ENCODE measurements at regions not wholly inside any gene's neighbourhood (a gene's known extent, or its start where the extent isn't known, plus 50 kb on each side); places are given as distances from the start of the nearest gene placed in this dataset.

DNA sequence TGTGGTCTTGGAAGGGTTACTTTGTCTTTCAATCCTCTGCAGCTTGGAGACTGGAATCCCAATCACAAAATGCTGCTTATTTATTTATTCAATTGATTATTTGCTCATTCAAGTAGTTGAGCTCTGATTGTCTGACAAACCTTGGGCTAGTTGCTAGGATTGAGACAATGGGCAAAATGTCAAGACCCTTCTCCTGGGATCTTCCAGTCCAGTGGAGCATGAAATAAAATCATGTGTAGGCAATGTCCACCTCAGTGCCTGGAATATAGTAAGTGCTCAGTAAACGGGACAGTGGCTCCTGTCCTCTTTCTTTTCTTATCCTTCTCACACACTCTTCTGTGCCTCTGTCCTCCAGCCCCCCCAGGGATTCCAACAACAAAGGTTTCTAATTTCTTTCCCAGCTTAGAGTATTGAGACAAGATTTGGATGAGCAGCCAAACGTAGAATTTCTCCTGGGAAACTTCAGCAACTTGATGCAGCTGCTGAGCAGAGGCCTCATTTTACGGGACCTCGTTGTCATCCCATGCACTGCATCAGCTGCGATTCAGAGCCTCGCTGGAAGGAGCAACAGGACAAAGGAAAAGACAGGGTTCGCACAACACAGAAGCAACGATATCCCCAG is 545.0 kb downstream of the SOX11 start:
- no peak for DNase-seq (ENCODE audit: extremely low spot score, unreplicated experiment)
- H3K27ac Mint-ChIP-seq = no peak overlapping the region
- H3K36me3 Mint-ChIP-seq = no peaks in the 10 kb centered on the region
- TF ChIP-seq, protein P1, sequence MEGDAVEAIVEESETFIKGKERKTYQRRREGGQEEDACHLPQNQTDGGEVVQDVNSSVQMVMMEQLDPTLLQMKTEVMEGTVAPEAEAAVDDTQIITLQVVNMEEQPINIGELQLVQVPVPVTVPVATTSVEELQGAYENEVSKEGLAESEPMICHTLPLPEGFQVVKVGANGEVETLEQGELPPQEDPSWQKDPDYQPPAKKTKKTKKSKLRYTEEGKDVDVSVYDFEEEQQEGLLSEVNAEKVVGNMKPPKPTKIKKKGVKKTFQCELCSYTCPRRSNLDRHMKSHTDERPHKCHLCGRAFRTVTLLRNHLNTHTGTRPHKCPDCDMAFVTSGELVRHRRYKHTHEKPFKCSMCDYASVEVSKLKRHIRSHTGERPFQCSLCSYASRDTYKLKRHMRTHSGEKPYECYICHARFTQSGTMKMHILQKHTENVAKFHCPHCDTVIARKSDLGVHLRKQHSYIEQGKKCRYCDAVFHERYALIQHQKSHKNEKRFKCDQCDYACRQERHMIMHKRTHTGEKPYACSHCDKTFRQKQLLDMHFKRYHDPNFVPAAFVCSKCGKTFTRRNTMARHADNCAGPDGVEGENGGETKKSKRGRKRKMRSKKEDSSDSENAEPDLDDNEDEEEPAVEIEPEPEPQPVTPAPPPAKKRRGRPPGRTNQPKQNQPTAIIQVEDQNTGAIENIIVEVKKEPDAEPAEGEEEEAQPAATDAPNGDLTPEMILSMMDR (conservative IDR thresholded peaks at IDR 0.05) = no peak
- peaks cover 10% of the 10 kb centered on the region for H3K9me3 Mint-ChIP-seq
- H3K4me1 Mint-ChIP-seq (ENCODE audit: unreplicated experiment) = peaks cover 24% of the 10 kb centered on the region
- H3K4me3 Mint-ChIP-seq = no peak overlapping the region
- peaks cover 4% of the 10 kb centered on the region for H3K27me3 Mint-ChIP-seq

DNA sequence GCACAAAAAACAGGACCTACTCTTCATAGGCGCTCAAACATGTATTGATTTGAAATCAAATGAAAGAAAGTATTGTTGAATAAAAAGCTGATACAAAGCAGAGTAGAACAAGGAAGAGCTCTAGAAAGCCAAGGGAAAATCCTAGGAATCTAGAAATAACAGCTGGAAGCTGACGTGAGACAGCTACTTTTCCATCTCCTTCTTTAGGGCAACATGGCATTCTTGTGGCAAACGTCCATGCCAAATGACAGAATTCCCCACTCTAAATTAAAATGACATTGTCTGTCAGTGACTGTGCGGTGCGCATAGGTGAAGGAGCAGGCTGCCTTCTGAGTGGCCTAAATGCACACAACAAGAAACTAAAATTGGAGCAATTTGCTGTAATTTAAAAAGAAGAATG is 557.4 kb downstream of the SOX11 start:
- TF ChIP-seq, protein P1 (conservative IDR thresholded peaks at IDR 0.05) = no peak
- Mint-ChIP-seq H3K36me3 (no peaks in the 10 kb centered on the region), H3K27ac (no peak overlapping the region), H3K27me3 (no peaks in the 10 kb centered on the region), H3K4me1 (ENCODE audit: unreplicated experiment) (peaks cover 6% of the 10 kb centered on the region), H3K9me3 (no peaks in the 10 kb centered on the region), H3K4me3 (no peak overlapping the region)
- no peak for DNase-seq (ENCODE audit: extremely low spot score, unreplicated experiment)

DNA sequence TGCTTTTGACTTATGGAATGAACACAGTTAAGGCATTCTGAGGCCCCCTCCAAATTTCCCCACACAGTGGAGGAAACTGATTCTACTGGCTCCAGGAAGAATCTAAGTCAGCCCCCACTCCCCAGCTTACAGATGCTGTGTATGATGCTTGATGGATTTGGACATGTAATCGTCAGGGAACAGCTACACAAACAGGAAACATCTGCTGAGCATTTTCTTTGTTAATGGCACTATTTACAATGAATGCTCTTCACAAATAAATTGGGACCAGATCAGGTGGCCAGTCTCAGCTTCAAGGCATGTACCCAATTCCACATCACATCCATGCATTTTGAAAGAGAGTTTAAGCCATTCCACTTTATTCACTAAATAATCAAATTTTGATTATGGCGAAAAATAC is 562.3 kb downstream of the SOX11 start:
- H3K4me1 Mint-ChIP-seq (ENCODE audit: unreplicated experiment) = peaks cover 20% of the 10 kb centered on the region
- no peak for DNase-seq (ENCODE audit: extremely low spot score, unreplicated experiment)
- no peaks in the 10 kb centered on the region for H3K36me3 Mint-ChIP-seq
- H3K4me3 Mint-ChIP-seq = no peak overlapping the region
- H3K9me3 Mint-ChIP-seq = no peaks in the 10 kb centered on the region
- no peak overlapping the region for H3K27ac Mint-ChIP-seq
- TF ChIP-seq, protein P1 (conservative IDR thresholded peaks at IDR 0.05) = no peak
- no peaks in the 10 kb centered on the region for H3K27me3 Mint-ChIP-seq

DNA sequence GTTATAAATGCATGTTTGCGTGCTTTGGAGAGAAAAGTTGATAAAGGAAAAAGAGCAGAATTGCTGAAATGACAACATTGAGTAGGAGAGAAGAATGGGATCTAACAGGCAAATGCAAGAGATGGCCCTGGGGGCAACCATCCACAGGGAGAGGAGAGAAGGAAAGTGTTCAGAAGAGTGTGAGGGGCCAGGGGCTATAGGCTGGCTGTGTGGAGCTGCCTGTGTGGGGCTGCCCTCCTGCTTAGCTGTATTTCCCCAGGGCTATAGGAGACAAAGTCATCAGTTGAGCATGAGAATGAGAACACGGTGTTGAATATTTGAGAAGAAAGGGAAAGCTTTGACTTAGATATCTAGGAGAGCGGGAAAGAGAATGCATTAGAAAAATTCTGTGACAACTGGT is 572.0 kb downstream of the SOX11 start:
- no peak for DNase-seq (ENCODE audit: extremely low spot score, unreplicated experiment)
- no peaks in the 10 kb centered on the region for H3K4me1 Mint-ChIP-seq (ENCODE audit: unreplicated experiment)
- H3K9me3 Mint-ChIP-seq = no peaks in the 10 kb centered on the region
- H3K36me3 Mint-ChIP-seq = no peaks in the 10 kb centered on the region
- no peak overlapping the region for H3K4me3 Mint-ChIP-seq
- TF ChIP-seq, protein P1 (conservative IDR thresholded peaks at IDR 0.05) = no peak
- no peaks in the 10 kb centered on the region for H3K27me3 Mint-ChIP-seq
- no peak overlapping the region for H3K27ac Mint-ChIP-seq

DNA sequence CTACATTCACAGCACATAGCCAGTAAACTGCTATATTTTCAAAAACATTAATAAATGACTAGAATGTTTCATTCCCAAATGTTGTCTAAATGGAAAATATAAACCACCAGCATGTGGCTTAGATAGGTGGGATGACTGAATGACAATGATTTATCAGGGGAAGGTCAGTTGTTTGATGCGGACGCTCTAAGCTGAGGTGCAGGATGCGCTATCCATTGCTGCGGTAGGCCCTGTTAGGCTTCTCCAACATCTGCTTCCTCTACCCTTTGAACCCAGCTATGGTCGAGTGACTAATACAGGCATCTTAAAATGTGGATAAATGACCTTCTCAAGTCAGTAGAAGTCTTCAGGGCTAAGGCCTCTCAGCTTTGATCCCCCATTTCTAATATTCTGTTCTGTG is 584.2 kb downstream of the CMPK2 start:
- H3K9me3 Mint-ChIP-seq = no peaks in the 10 kb centered on the region
- DNase-seq (ENCODE audit: extremely low spot score, unreplicated experiment) = no peak
- TF ChIP-seq, protein P1 (conservative IDR thresholded peaks at IDR 0.05) = no peak
- H3K4me1 Mint-ChIP-seq (ENCODE audit: unreplicated experiment) = no peaks in the 10 kb centered on the region
- no peak overlapping the region for H3K4me3 Mint-ChIP-seq
- no peaks in the 10 kb centered on the region for H3K36me3 Mint-ChIP-seq
- H3K27me3 Mint-ChIP-seq = no peaks in the 10 kb centered on the region
- no peak overlapping the region for H3K27ac Mint-ChIP-seq

DNA sequence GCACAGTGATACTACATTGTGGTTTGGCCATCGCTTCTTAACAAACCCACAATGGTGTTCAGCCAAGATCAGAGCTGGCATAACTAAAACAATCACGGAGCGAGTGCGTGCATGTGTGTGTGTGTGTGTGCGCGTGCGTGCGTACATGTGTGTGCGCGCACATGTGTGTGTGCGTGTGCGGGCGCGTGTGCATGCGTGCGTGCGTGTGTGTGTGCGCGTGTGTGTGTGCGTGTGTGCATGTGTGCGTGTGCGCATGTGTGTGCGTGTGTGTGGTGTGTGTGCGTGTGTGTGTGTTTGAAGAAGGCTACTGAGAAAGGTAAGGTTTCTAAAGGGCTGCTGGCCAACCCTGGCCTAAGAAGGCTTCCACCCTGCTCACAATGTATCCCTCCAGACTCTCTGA is 582.4 kb downstream of the CMPK2 start:
- H3K4me1 Mint-ChIP-seq (ENCODE audit: unreplicated experiment) = no peaks in the 10 kb centered on the region
- no peak for DNase-seq (ENCODE audit: extremely low spot score, unreplicated experiment)
- H3K27me3 Mint-ChIP-seq = no peaks in the 10 kb centered on the region
- H3K4me3 Mint-ChIP-seq = no peak overlapping the region
- H3K27ac Mint-ChIP-seq = no peak overlapping the region
- H3K36me3 Mint-ChIP-seq = no peaks in the 10 kb centered on the region
- TF ChIP-seq, protein P1 (conservative IDR thresholded peaks at IDR 0.05) = no peak
- no peaks in the 10 kb centered on the region for H3K9me3 Mint-ChIP-seq

Measured in type B pancreatic cell (in vitro differentiated cells).